HEK293 (cell line): ENCODE measurements at regions not wholly inside any gene's neighbourhood (a gene's known extent, or its start where the extent isn't known, plus 50 kb on each side); places are given as distances from the start of the nearest gene placed in this dataset.

Experiments
- GFI1B ChIP-seq: fragments of 450-650 bp; formaldehyde crosslinking; IDR thresholded peaks from 2 replicates; pipeline ENCODE4 v1.5.1; 2016; ENCODE audit warnings: missing biosample characterization, missing genetic modification characterization
- KLF10 ChIP-seq: fragments of 450-650 bp; IDR thresholded peaks from 2 replicates; pipeline ENCODE4 v1.5.1; 2018; ENCODE audit warnings: missing biosample characterization, mild to moderate bottlenecking, missing genetic modification characterization
- KLF16 ChIP-seq: fragments of 450-650 bp; formaldehyde crosslinking; IDR thresholded peaks from 2 replicates; pipeline ENCODE4 v1.5.1; 2017; ENCODE audit warnings: missing biosample characterization, missing genetic modification characterization
- ZNF138 ChIP-seq: fragments of 450-650 bp; formaldehyde crosslinking; IDR thresholded peaks from 2 replicates; pipeline ENCODE4 v1.5.1; 2016; ENCODE audit warnings: missing biosample characterization, missing genetic modification characterization, borderline replicate concordance
- ZNF423 ChIP-seq: fragments of 450-650 bp; formaldehyde crosslinking; IDR thresholded peaks from 2 replicates; pipeline ENCODE4 v1.5.1; 2016; ENCODE audit warnings: missing biosample characterization, missing genetic modification characterization
- ZNF624 ChIP-seq: fragments of 450-650 bp; formaldehyde crosslinking; IDR thresholded peaks from 2 replicates; pipeline ENCODE4 v1.5.1; 2017; ENCODE audit warnings: missing biosample characterization, missing genetic modification characterization
- TF ChIP-seq, protein P1 (sequence below): fragments of 450-650 bp; formaldehyde crosslinking; IDR thresholded peaks from 2 replicates; pipeline ENCODE4 v1.5.1; 2016; ENCODE audit warnings: missing biosample characterization, missing genetic modification characterization
- TF ChIP-seq, protein P2 (sequence below): fragments of 450-650 bp; formaldehyde crosslinking; IDR thresholded peaks from 2 replicates; pipeline ENCODE4 v1.5.1; 2016; ENCODE audit warnings: missing biosample characterization, missing genetic modification characterization, borderline replicate concordance
- TF ChIP-seq, protein P3 (sequence below): fragments of 450-650 bp; formaldehyde crosslinking; IDR thresholded peaks from 2 replicates; pipeline ENCODE4 v1.5.0; 2017; ENCODE audit warnings: missing biosample characterization, missing genetic modification characterization, borderline replicate concordance
- TF ChIP-seq, protein P4 (sequence below): fragments of 450-650 bp; formaldehyde crosslinking; optimal IDR thresholded peaks from 2 replicates; pipeline ENCODE3; 2016; ENCODE audit warnings: missing biosample characterization, mild to moderate bottlenecking, missing genetic modification characterization

- TF ChIP-seq, protein P1, sequence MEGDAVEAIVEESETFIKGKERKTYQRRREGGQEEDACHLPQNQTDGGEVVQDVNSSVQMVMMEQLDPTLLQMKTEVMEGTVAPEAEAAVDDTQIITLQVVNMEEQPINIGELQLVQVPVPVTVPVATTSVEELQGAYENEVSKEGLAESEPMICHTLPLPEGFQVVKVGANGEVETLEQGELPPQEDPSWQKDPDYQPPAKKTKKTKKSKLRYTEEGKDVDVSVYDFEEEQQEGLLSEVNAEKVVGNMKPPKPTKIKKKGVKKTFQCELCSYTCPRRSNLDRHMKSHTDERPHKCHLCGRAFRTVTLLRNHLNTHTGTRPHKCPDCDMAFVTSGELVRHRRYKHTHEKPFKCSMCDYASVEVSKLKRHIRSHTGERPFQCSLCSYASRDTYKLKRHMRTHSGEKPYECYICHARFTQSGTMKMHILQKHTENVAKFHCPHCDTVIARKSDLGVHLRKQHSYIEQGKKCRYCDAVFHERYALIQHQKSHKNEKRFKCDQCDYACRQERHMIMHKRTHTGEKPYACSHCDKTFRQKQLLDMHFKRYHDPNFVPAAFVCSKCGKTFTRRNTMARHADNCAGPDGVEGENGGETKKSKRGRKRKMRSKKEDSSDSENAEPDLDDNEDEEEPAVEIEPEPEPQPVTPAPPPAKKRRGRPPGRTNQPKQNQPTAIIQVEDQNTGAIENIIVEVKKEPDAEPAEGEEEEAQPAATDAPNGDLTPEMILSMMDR (tag by site-specific recombination) = no peak
- TF ChIP-seq GFI1B (tag by site-specific recombination) (no peak), KLF10 (tag by site-specific recombination) (no peak), ZNF138 (tag by site-specific recombination) (no peak), KLF16 (tag by site-specific recombination) (no peak), ZNF624 (tag by site-specific recombination) (no peak), ZNF423 (tag by site-specific recombination) (no peak)
- TF ChIP-seq, protein P2, sequence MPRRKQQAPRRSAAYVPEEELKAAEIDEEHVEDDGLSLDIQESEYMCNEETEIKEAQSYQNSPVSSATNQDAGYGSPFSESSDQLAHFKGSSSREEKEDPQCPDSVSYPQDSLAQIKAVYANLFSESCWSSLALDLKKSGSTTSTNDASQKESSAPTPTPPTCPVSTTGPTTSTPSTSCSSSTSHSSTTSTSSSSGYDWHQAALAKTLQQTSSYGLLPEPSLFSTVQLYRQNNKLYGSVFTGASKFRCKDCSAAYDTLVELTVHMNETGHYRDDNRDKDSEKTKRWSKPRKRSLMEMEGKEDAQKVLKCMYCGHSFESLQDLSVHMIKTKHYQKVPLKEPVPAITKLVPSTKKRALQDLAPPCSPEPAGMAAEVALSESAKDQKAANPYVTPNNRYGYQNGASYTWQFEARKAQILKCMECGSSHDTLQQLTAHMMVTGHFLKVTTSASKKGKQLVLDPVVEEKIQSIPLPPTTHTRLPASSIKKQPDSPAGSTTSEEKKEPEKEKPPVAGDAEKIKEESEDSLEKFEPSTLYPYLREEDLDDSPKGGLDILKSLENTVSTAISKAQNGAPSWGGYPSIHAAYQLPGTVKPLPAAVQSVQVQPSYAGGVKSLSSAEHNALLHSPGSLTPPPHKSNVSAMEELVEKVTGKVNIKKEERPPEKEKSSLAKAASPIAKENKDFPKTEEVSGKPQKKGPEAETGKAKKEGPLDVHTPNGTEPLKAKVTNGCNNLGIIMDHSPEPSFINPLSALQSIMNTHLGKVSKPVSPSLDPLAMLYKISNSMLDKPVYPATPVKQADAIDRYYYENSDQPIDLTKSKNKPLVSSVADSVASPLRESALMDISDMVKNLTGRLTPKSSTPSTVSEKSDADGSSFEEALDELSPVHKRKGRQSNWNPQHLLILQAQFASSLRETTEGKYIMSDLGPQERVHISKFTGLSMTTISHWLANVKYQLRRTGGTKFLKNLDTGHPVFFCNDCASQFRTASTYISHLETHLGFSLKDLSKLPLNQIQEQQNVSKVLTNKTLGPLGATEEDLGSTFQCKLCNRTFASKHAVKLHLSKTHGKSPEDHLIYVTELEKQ = no peak
- TF ChIP-seq, protein P3, sequence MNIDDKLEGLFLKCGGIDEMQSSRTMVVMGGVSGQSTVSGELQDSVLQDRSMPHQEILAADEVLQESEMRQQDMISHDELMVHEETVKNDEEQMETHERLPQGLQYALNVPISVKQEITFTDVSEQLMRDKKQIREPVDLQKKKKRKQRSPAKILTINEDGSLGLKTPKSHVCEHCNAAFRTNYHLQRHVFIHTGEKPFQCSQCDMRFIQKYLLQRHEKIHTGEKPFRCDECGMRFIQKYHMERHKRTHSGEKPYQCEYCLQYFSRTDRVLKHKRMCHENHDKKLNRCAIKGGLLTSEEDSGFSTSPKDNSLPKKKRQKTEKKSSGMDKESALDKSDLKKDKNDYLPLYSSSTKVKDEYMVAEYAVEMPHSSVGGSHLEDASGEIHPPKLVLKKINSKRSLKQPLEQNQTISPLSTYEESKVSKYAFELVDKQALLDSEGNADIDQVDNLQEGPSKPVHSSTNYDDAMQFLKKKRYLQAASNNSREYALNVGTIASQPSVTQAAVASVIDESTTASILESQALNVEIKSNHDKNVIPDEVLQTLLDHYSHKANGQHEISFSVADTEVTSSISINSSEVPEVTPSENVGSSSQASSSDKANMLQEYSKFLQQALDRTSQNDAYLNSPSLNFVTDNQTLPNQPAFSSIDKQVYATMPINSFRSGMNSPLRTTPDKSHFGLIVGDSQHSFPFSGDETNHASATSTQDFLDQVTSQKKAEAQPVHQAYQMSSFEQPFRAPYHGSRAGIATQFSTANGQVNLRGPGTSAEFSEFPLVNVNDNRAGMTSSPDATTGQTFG (tag by site-specific recombination) = no peak
- TF ChIP-seq, protein P4, sequence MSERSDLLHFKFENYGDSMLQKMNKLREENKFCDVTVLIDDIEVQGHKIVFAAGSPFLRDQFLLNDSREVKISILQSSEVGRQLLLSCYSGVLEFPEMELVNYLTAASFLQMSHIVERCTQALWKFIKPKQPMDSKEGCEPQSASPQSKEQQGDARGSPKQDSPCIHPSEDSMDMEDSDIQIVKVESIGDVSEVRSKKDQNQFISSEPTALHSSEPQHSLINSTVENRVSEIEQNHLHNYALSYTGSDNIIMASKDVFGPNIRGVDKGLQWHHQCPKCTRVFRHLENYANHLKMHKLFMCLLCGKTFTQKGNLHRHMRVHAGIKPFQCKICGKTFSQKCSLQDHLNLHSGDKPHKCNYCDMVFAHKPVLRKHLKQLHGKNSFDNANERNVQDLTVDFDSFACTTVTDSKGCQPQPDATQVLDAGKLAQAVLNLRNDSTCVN = no peak
Measured at GRCh38 chr9:115403753-115404152, 285.8 kb upstream of the TNC start.
